ENCODE measurements at regions not wholly inside any gene's neighbourhood (a gene's known extent, or its start where the extent isn't known, plus 50 kb on each side); places are given as distances from the start of the nearest gene placed in this dataset.

DNA sequence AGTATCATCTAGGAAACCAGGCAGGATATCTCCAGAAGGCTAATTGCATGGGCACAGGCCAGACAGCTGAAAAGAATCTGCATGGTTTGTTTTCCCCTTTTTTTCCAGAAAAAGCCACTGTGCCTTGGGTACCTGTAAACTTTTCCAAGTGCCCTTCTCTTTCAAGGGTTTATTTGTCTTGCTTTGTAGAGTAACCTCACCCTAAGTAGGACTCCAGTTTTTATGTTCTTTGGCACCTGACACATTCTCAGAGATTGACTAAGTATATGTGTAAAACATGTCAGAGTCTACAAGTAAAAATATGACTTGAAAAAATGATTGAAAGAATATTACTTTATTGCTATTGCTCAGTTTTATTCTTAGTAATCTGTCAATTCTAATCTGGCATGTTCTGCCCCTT lies 70.7 kb upstream of the TEX13C start:
- TF ChIP-seq CTCF (IDR thresholded peaks at IDR 0.05; ENCODE audit: low read depth, low read length, missing input control) (no peak), FOXA1 (IDR thresholded peaks at IDR 0.05) (no peak), GABPA (IDR thresholded peaks at IDR 0.05 in 1 of 2, conservative IDR thresholded peaks at IDR 0.05 in 1 of 2) (no peak), ATF3 (IDR thresholded peaks at IDR 0.05) (no peak), NR2F2 (IDR thresholded peaks at IDR 0.05) (no peak), RXRA (IDR thresholded peaks at IDR 0.05) (no peak)
- TF ChIP-seq, protein P1, sequence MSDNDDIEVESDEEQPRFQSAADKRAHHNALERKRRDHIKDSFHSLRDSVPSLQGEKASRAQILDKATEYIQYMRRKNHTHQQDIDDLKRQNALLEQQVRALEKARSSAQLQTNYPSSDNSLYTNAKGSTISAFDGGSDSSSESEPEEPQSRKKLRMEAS (IDR thresholded peaks at IDR 0.05), result no peak
- TF ChIP-seq, protein P2, sequence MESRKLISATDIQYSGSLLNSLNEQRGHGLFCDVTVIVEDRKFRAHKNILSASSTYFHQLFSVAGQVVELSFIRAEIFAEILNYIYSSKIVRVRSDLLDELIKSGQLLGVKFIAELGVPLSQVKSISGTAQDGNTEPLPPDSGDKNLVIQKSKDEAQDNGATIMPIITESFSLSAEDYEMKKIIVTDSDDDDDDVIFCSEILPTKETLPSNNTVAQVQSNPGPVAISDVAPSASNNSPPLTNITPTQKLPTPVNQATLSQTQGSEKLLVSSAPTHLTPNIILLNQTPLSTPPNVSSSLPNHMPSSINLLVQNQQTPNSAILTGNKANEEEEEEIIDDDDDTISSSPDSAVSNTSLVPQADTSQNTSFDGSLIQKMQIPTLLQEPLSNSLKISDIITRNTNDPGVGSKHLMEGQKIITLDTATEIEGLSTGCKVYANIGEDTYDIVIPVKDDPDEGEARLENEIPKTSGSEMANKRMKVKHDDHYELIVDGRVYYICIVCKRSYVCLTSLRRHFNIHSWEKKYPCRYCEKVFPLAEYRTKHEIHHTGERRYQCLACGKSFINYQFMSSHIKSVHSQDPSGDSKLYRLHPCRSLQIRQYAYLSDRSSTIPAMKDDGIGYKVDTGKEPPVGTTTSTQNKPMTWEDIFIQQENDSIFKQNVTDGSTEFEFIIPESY (IDR thresholded peaks at IDR 0.05), result no peak

Measured in liver (tissue), 3 donors.